ENCODE measurements at regions not wholly inside any gene's neighbourhood (a gene's known extent, or its start where the extent isn't known, plus 50 kb on each side); places are given as distances from the start of the nearest gene placed in this dataset.
"Not testable (repeated sequence)": the region's sequence is repeated elsewhere in the genome, so short reads cannot be mapped to it uniquely, and the experiment has no call there.

DNA sequence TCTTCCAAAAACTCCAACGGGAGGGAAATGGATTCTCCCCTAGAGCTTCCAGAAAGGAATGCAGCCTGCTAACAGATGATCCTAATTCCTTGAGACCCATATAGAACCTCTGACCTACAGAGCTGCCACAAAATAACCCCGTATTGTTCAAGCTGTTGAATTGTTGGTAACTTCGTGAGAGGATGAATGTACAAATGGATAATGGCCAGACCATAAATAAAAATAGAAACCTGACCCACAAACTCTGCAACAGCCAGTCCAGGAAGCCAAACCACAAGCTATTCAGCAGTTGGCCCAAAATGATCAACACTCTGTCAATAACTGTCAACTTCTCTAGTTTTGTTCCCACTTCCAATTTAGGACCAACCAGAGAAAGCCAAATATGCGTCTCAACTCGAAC, 414.0 kb upstream of the ZNF717 start:
- no peak for DNase-seq (ENCODE audit: low spot score)

DNA sequence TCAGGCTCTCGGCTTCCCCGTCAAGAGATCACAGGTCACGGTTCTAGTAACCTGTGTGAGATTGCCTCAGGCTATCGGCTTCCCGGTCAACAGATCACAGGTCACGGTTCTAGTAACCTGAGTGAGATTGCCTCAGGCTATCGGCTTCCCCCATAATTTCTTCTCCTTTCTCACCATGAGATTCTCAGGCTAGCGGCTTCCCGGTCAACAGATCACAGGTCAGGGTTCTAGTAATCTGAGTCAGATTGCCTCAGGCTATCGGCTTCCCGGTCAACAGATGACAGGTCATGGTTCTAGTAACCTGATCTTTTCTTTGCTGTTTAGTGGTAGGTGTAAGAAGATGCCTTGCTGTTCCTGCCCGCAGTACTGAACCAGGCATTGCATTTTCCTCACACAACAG, 418.2 kb upstream of the ZNF717 start:
- DNase-seq (ENCODE audit: low spot score): no peak

DNA sequence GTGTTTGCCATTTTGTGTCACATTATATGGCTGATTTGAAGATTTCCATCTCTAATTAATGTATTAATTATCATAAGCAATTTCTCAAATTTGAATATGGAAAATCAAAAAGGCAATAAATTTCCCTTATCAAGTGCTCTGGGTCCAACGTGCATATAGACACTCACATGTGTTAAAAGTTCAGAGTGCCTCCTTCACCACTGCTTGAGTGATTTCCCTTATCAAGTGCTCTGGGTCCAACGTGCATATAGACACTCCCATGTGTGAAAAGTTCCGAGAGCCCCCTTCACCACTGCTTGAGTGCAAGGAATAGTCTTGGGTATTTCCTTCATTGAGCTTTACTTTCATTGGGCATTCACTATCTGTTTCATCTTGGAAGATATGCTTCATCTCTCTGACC, 421.0 kb upstream of the ZNF717 start:
- DNase-seq (ENCODE audit: low spot score): no peak

DNA sequence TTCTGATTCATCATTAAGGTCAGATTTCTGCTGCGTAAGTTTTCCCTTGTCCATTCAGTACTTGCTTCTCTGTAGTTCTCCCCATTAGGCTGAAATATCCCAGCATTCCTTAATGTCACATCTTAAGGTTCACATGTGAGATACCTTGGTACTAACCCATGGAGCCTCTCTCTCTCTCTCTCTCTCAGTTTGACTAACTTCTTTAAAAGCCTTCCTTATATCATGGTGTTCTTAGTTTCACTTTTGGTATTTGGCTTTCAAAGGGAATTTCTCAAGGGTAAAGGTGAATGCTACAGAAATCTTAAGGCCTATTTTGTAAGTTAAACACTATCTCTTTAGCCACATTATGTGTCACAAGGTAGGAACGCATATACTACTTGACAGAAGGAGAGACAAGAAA, 427.3 kb upstream of the ZNF717 start:
- DNase-seq (ENCODE audit: low spot score): no peak

DNA sequence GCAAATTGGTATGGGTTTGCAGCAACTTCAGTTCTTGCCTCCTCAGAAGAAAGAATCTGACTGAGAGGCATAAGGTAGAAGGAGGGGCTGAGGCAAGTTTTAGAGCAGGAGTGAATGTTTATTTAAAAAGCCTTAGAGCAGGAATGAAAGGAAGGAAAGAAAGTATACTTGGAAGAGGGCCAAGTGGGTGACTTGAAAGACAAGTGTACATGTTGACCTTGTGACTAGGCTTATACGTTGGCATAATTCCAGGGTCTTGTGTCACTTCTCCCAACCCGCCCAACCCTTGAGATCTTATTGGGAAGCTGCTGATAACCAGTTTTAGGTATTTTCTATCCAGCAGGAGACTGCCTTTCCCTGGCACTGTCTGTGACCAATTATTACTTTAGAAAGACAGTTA, 436.9 kb upstream of the ZNF717 start:
- no peak for DNase-seq (ENCODE audit: low spot score)

DNA sequence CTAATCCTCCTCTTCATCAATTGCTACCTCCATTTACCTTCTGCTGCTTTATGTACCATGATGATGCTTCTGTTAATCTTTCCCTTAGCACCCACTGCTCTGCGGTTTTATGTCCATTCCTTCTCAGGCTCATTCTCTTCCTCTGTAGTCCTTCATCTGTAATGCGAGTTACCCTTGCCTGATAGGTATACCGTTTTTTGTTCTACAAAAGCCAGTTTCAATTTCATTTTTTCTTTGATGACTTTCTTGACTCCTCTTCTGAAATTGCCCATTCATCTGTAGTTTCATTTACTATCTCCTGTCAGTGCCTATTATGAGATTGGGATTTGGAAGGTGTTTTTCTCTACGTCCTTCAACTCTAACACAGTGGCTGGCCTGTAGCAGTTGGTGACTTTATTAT, 445.9 kb upstream of the ZNF717 start:
- no peak for DNase-seq (ENCODE audit: low spot score)

GRCh38 chr3:76242886-76243753, 457.8 kb upstream of the ZNF717 start:
- no peak for DNase-seq (ENCODE audit: low spot score)

DNA sequence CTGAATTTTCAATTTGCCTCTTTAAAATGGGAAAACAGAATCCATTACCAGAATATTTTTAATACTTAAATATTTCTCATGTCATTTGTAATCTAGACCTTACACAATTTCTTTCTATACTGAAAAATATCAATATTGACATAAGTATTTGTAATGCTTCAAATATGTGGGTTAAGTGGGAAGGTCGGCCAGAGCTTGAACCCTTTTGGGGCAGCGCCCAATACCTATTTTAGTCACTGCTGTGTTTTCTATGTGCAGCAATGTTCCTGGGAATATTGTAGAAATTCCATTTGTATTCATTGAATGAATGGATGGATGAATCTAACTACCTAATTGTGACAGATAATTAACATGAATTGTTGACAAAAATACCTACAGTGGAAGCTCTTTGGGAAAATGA, 459.7 kb upstream of the ZNF717 start:
- DNase-seq (ENCODE audit: low spot score): no peak

GRCh38 chr3:76245622-76246021, 460.3 kb upstream of the ZNF717 start:
- DNase-seq (ENCODE audit: low spot score): no peak

- no peak for DNase-seq (ENCODE audit: low spot score)
Observed at GRCh38 chr3:76264496-76264895, 479.1 kb upstream of the ZNF717 start.

- DNase-seq (ENCODE audit: low spot score): no peak
Observed at GRCh38 chr3:76264911-76265310, 479.6 kb upstream of the ZNF717 start.

DNA sequence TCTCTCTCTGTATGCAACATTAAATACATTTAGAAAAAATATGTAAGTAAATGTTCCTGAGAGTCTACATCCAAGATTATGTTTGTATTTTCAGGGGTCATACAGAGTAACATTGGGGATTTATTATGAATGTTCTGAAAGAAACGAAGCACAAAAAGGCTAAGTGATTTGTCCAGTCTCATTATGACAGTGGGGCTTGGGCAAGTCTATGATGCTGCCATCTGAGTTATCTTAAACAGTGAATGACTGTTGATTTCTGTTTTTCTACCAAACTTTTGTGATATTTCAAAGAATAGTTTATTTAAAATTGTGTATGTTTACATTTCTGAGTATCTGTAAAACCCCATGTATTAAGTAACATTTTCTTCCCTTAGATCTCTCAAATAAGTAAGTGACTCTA, 481.2 kb upstream of the ZNF717 start:
- DNase-seq (ENCODE audit: low spot score): no peak

DNA sequence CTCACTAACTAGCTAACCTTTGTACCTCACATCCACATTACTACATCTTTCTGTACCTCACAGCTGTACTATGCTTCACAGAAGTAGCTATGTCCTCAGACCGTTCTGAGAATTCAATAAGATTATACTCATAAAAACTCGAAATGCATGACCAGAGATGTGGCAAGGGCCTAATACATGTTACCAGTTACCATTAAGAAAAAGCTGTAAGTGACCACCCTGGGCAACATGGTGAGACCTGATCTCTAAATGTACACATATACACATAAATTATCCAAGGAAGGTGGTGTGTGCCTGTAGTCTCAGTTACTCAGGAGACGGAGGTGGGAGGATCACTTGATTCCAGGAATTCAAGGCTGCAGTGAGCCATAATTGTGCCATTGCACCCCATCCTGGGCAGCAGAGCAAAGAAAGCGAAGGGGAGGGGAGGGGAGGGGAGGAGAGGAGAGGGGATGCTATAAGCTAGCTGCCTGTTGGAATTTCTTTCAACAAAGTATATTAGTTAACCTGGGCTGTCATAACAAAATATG, 482.6 kb upstream of the ZNF717 start:
- no peak for DNase-seq (ENCODE audit: low spot score)

GRCh38 chr3:76293856-76294255, 508.5 kb upstream of the ZNF717 start:
- no peak for DNase-seq (ENCODE audit: low spot score)

DNA sequence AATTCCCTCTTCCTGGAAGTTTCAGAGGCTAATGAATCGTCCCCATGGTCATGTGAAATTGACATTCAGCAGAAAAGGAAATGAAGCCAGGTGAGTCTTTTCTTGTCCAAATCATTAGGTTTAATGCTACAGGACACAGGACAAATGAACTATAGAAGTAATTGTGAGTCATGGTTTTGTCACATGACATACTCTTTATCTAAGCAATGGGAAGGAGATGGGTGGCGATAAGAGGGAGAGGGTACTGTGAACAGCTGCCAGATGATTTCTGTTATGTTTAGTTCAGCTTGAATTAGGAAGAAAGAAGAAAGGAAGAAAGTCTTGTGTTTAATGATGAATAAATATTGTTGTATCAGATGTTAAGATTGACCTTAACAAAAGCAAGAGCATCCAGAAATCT, 515.4 kb upstream of the ZNF717 start:
- no peak for DNase-seq (ENCODE audit: low spot score)

DNA sequence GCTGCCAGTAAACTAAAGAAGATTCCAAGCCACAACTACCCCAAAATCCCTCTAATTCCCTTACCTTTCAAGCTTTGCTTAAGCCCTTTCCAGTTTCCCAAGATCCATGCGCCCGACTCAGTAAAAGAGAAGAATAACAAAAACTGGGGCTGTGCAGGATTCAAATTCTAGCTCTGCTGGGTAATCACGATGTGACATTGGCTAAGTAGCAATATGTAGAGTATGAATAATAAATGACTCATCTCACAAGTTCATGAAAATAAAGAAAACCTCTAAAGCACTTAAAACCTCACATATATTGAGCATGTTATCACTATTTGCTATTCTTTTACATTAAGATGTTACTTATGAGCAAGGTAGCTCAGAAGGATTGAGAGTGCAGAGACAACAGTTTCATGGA, 522.2 kb upstream of the ZNF717 start:
- no peak for DNase-seq (ENCODE audit: low spot score)

- DNase-seq (ENCODE audit: low spot score): no peak
Observed at GRCh38 chr3:76308541-76308940, 523.2 kb upstream of the ZNF717 start.

GRCh38 chr3:76310089-76310488, 524.7 kb upstream of the ZNF717 start:
- DNase-seq (ENCODE audit: low spot score): no peak

DNA sequence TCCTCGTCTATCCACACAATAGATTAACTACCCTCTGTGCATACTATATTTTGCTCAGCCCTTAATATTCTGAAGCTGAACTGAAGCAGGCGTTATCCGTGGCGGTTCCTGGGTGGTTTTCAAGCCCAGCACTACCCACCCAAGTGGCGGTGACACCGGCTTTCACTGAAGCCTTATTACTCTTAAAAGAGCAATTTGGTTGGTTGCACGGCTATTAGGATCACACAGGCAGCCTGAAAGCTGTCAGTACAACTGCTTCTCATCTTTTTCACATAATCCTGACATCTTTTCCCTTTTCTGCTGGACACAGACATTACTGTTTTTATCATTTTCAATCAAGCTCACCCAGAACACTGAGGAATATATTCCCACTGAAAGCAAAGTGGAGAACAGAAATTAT, 525.3 kb upstream of the ZNF717 start:
- DNase-seq (ENCODE audit: low spot score): no peak

GRCh38 chr3:76311941-76312340, 526.6 kb upstream of the ZNF717 start:
- no peak for DNase-seq (ENCODE audit: low spot score)

DNA sequence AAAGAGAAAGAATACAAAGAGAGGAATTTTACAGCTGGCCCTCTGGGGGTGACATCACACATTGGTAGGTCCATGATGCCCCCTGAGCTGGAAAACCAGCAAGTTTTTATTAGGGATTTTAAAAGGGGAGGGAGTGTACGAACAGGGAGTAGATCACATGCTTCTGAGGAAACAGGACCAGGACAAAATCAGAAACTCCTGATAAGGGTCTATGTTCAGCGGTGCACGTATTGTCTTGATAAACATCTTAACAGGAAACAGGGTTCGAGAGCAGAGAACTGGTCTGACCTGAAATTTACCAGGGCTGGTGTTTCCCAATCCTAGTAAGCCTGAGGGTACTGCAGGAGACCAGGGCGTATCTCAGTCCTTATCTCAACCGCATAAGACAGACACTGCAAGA, 530.6 kb upstream of the ZNF717 start:
- not testable (repeated sequence) for DNase-seq (ENCODE audit: low spot score)

- no peak for DNase-seq (ENCODE audit: low spot score)
Observed at GRCh38 chr3:76321614-76322013, 536.3 kb upstream of the ZNF717 start.

DNA sequence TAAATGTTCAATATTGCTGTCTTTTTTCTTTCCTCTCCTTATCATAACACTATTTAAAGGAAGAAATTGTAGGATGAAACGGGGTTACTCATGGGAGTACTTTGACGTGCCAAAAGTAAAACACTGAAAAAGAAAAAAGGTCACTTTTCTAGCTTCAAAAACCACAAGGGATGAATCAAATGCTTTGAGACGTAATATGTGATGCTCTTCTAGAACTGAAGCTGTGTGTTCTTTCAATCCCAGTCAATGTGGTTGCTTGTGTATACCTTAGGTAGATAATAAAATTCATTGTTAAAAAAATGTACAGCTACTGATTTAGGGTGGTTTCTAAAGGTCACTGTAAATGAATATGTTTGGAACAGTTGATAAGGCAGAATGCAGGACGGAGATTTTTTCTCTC, 538.8 kb upstream of the ZNF717 start:
- no peak for DNase-seq (ENCODE audit: low spot score)

GRCh38 chr3:76345878-76346277, 560.5 kb upstream of the ZNF717 start:
- DNase-seq (ENCODE audit: low spot score): no peak
